Testis (tissue), 2 donors: ENCODE measurements at regions not wholly inside any gene's neighbourhood (a gene's known extent, or its start where the extent isn't known, plus 50 kb on each side); places are given as distances from the start of the nearest gene placed in this dataset.
A peak's percentile ranks its signal among the peaks of the same experiment; 100 is the strongest.

Experiments
- DNase-seq: peaks from one replicate; pipeline ENCODE4 v3.0.0-alpha.2; 2019
- H3K27ac ChIP-seq, 2 donors: fragments of 200-600 bp; sonication (generic); one replicate each; pipeline ENCODE4 v1.5.1; 2019
- H3K27me3 ChIP-seq: fragments of 200-600 bp; sonication (generic); one replicate; pipeline ENCODE4 v1.5.1; 2019
- H3K36me3 ChIP-seq: fragments of 200-600 bp; sonication (generic); one replicate; pipeline ENCODE4 v1.5.1; 2017; ENCODE audit warnings: low read depth; ENCODE audit errors: missing control alignments
- H3K4me1 ChIP-seq: fragments of 200-600 bp; sonication (generic); one replicate; pipeline ENCODE4 v1.5.1; 2019
- H3K4me3 ChIP-seq, 2 donors: fragments of 200-600 bp; sonication (generic); one replicate each; pipeline ENCODE4 v1.5.1; 2017 to 2019
- H3K9me3 ChIP-seq: fragments of 200-600 bp; sonication (generic); one replicate; pipeline ENCODE4 v1.5.1; 2017
- POLR2A ChIP-seq: fragments of 450-650 bp; IDR thresholded peaks from one replicate; pipeline ENCODE4 v1.6.1; 2017; ENCODE audit warnings: antibody characterized with exemption, mild to moderate bottlenecking, moderate library complexity
- WGBS, 2 donors: methylation state at CpG; one replicate each; pipeline ENCODE4 v1.1.5; 2018; 5-methylcytosine and 5-hydroxymethylcytosine counted together
- intact Hi-C: fragments of 100-400 bp; cut with DNase I; formaldehyde crosslinking; loops from one replicate; pipeline ENCODE4 v1.15.1; 2023; ENCODE audit warnings: low total_unique reads
- TF ChIP-seq, protein P1 (sequence below), 3 experiments: fragments of 450-650 bp in 2 of 3; fragments of 200-600 bp in 1 of 3; sonication (generic) in 1 of 3; IDR thresholded peaks; one replicate each; pipeline ENCODE4 v1.5.1; 2016 to 2019; ENCODE audit warnings: antibody characterized with exemption in 3 of 3, mild to moderate bottlenecking in 2 of 3, moderate library complexity in 1 of 3

GRCh38 chr21:16186742-16187141, 457.0 kb downstream of the USP25 start:
- DNase-seq: peak; percentile 31

GRCh38 chr21:16187603-16188301, 458.0 kb downstream of the USP25 start:
- DNase-seq: no peak
- Histone ChIP-seq H3K4me3 (no peak overlapping the region), H3K4me1 (peaks cover 23% of the 10 kb centered on the region), H3K27me3 (no peaks in the 10 kb centered on the region), H3K27ac (peak overlapping the region; percentile 32 to 65), H3K9me3 (no peaks in the 10 kb centered on the region), H3K36me3 (no peaks in the 10 kb centered on the region)
- TF ChIP-seq, protein P1, sequence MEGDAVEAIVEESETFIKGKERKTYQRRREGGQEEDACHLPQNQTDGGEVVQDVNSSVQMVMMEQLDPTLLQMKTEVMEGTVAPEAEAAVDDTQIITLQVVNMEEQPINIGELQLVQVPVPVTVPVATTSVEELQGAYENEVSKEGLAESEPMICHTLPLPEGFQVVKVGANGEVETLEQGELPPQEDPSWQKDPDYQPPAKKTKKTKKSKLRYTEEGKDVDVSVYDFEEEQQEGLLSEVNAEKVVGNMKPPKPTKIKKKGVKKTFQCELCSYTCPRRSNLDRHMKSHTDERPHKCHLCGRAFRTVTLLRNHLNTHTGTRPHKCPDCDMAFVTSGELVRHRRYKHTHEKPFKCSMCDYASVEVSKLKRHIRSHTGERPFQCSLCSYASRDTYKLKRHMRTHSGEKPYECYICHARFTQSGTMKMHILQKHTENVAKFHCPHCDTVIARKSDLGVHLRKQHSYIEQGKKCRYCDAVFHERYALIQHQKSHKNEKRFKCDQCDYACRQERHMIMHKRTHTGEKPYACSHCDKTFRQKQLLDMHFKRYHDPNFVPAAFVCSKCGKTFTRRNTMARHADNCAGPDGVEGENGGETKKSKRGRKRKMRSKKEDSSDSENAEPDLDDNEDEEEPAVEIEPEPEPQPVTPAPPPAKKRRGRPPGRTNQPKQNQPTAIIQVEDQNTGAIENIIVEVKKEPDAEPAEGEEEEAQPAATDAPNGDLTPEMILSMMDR (IDR thresholded peaks at IDR 0.05): no peak
- no peak for TF ChIP-seq POLR2A
- intact Hi-C loops: no loop called here
- 48 to 65% methylated on average over 2 of the region's 2 CpGs for WGBS, 2 donors

More at GRCh38 chr21:16186742-16187141, 457.0 kb downstream of the USP25 start:
- no peak overlapping the region for H3K4me3 ChIP-seq
- H3K27me3 ChIP-seq: no peaks in the 10 kb centered on the region
- WGBS, 2 donors: 28 to 62% methylated on average over 1 of the region's 1 CpG
- H3K4me1 ChIP-seq: peaks cover 23% of the 10 kb centered on the region
- TF ChIP-seq, protein P1 (IDR thresholded peaks at IDR 0.05): no peak
- no peak for TF ChIP-seq POLR2A
- H3K36me3 ChIP-seq: no peaks in the 10 kb centered on the region
- H3K9me3 ChIP-seq: no peaks in the 10 kb centered on the region
- H3K27ac ChIP-seq: peak overlapping the region; percentile 32 to 73
- intact Hi-C loops: no loop called here

DNA sequence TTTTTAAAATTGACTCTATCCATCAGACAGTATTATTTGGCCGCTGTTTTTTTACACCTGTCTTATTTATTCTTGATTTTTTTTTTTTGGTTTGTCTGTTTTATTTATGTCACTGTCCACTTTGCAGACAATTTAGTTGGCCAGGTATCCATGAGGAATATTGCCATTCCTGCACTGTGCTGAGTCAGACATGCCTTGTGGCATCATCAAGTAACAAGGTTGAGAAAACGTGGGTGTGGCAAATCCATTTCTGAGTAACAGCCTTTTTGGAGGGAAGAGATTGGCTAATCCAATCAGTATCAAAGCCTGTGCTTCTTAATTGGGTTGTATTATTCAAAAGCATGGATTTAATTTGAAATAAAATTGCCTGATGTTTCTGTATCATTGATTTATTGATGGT, 463.1 kb downstream of the USP25 start:
- intact Hi-C loops: no loop called here
- WGBS, 2 donors: 92 to 96% methylated on average over 2 of the region's 2 CpGs
- no peak for DNase-seq
- peaks cover 5% of the 10 kb centered on the region for H3K4me1 ChIP-seq
- no peaks in the 10 kb centered on the region for H3K36me3 ChIP-seq
- H3K9me3 ChIP-seq: no peaks in the 10 kb centered on the region
- no peaks in the 10 kb centered on the region for H3K27me3 ChIP-seq
- no peak for TF ChIP-seq POLR2A
- TF ChIP-seq, protein P1 (IDR thresholded peaks at IDR 0.05): no peak
- H3K4me3 ChIP-seq: no peak overlapping the region
- no peak overlapping the region for H3K27ac ChIP-seq

- 18 to 27% methylated on average over 2 of the region's 2 CpGs for WGBS, 2 donors
- no peak for TF ChIP-seq POLR2A
- TF ChIP-seq, protein P1 (IDR thresholded peaks at IDR 0.05): no peak
- Histone ChIP-seq H3K27me3 (no peaks in the 10 kb centered on the region), H3K36me3 (no peaks in the 10 kb centered on the region), H3K27ac (peak overlapping the region; percentile 85 to 89), H3K4me1 (peaks cover 5% of the 10 kb centered on the region), H3K9me3 (no peaks in the 10 kb centered on the region), H3K4me3 (peak overlapping the region in 1 of 2 donors; percentile 55)
- intact Hi-C loops: no loop called here
- DNase-seq: no peak
Measured at GRCh38 chr21:16193496-16194094, 463.8 kb downstream of the USP25 start.
